ENCODE measurements at regions not wholly inside any gene's neighbourhood (a gene's known extent, or its start where the extent isn't known, plus 50 kb on each side); places are given as distances from the start of the nearest gene placed in this dataset.

- H3K9ac ChIP-seq (ENCODE audit: control insufficient read depth, extremely low read depth, insufficient read depth, low read length) = no peak overlapping the region
- H4K20me1 ChIP-seq (ENCODE audit: control insufficient read depth, extremely low read depth, insufficient read depth, low read length) = no peaks in the 10 kb centered on the region
- H3K4me3 ChIP-seq (ENCODE audit: control insufficient read depth in 2 of 3, extremely low read depth in 1 of 3, insufficient read depth in 2 of 3, low read depth in 1 of 3, low read length in 3 of 3) = no peak overlapping the region
- no peak overlapping the region for H3K4me2 ChIP-seq (ENCODE audit: control insufficient read depth, extremely low read depth, insufficient read depth, low read depth, low read length)
- no peaks in the 10 kb centered on the region for H3K9me3 ChIP-seq (ENCODE audit: control insufficient read depth, low read depth, low read length)
- no peak for FAIRE-seq
- H2AFZ ChIP-seq (ENCODE audit: control insufficient read depth, low read length) = no peak overlapping the region
- no peaks in the 10 kb centered on the region for H3K4me1 ChIP-seq (ENCODE audit: control insufficient read depth, extremely low read depth, insufficient read depth, low read length)
- no peaks in the 10 kb centered on the region for H3K36me3 ChIP-seq (ENCODE audit: control insufficient read depth in 2 of 2, extremely low read depth in 1 of 2, insufficient read depth in 2 of 2, low read length in 2 of 2)
- dilution Hi-C loops (cut with MboI; ENCODE audit: extremely low pct_ligation_motif_present, low sequenced_read_pairs) = no loop called here
- no peaks in the 10 kb centered on the region for H3K79me2 ChIP-seq (ENCODE audit: control insufficient read depth, insufficient read depth, low read length)
- peaks cover 30% of the 10 kb centered on the region for H3K27me3 ChIP-seq (ENCODE audit: control insufficient read depth, extremely low read depth, insufficient read depth, low read length)
- DNase-seq (ENCODE audit: low read depth, low spot score) = no peak
- H3K27ac ChIP-seq (ENCODE audit: control insufficient read depth, insufficient read depth, low read length) = no peak overlapping the region
- H3K9me1 ChIP-seq (ENCODE audit: control insufficient read depth, extremely low read depth, insufficient read depth, low read length) = no peaks in the 10 kb centered on the region
- TF ChIP-seq EZH2 (IDR thresholded peaks at IDR 0.05; ENCODE audit: low read length) = no peak
- no peak for TF ChIP-seq CTCF (optimal IDR thresholded peaks at IDR 0.05 in 1 of 3, IDR thresholded peaks at IDR 0.05 in 1 of 3, conservative IDR thresholded peaks at IDR 0.05 in 1 of 3; ENCODE audit: extremely low read depth in 1 of 3, insufficient read depth in 2 of 3, low read length in 3 of 3)
Observed at GRCh38 chr6:41489120-41489851, 56.9 kb upstream of the FOXP4 start.

- Histone ChIP-seq H3K9ac (ENCODE audit: control insufficient read depth, extremely low read depth, insufficient read depth, low read length) (no peak overlapping the region), H3K9me3 (ENCODE audit: control insufficient read depth, low read depth, low read length) (no peaks in the 10 kb centered on the region), H3K4me3 (ENCODE audit: control insufficient read depth in 2 of 3, extremely low read depth in 1 of 3, insufficient read depth in 2 of 3, low read depth in 1 of 3, low read length in 3 of 3) (no peak overlapping the region), H3K27me3 (ENCODE audit: control insufficient read depth, extremely low read depth, insufficient read depth, low read length) (peaks cover 44% of the 10 kb centered on the region), H3K79me2 (ENCODE audit: control insufficient read depth, insufficient read depth, low read length) (no peaks in the 10 kb centered on the region), H4K20me1 (ENCODE audit: control insufficient read depth, extremely low read depth, insufficient read depth, low read length) (no peaks in the 10 kb centered on the region), H3K9me1 (ENCODE audit: control insufficient read depth, extremely low read depth, insufficient read depth, low read length) (no peaks in the 10 kb centered on the region), H3K27ac (ENCODE audit: control insufficient read depth, insufficient read depth, low read length) (no peak overlapping the region), H3K36me3 (ENCODE audit: control insufficient read depth in 2 of 2, extremely low read depth in 1 of 2, insufficient read depth in 2 of 2, low read length in 2 of 2) (no peaks in the 10 kb centered on the region), H3K4me1 (ENCODE audit: control insufficient read depth, extremely low read depth, insufficient read depth, low read length) (no peaks in the 10 kb centered on the region), H3K4me2 (ENCODE audit: control insufficient read depth, extremely low read depth, insufficient read depth, low read depth, low read length) (no peak overlapping the region), H2AFZ (ENCODE audit: control insufficient read depth, low read length) (no peak overlapping the region)
- dilution Hi-C loops (cut with MboI; ENCODE audit: extremely low pct_ligation_motif_present, low sequenced_read_pairs) = no loop called here
- TF ChIP-seq EZH2 (IDR thresholded peaks at IDR 0.05; ENCODE audit: low read length) (no peak), CTCF (optimal IDR thresholded peaks at IDR 0.05 in 1 of 3, IDR thresholded peaks at IDR 0.05 in 1 of 3, conservative IDR thresholded peaks at IDR 0.05 in 1 of 3; ENCODE audit: extremely low read depth in 1 of 3, insufficient read depth in 2 of 3, low read length in 3 of 3) (no peak)
- no peak for DNase-seq (ENCODE audit: low read depth, low spot score)
- FAIRE-seq = no peak
Observed at GRCh38 chr6:41492261-41492891, 53.8 kb upstream of the FOXP4 start.

Data from keratinocyte (primary cell).